Adrenal gland (tissue), 5 donors: ENCODE measurements at regions not wholly inside any gene's neighbourhood (a gene's known extent, or its start where the extent isn't known, plus 50 kb on each side); places are given as distances from the start of the nearest gene placed in this dataset.

Source experiments
- CTCF ChIP-seq, 6 experiments: fragments of 450-650 bp in 4 of 6; fragments of 200-600 bp in 2 of 6; sonication (generic) in 1 of 6; IDR thresholded peaks; 1 replicate in 5 of 6; 2 replicates in 1 of 6; pipeline versions ENCODE4 v1.5.1 to v1.8.0; 2016 to 2021; ENCODE audit warnings: antibody characterized with exemption in 6 of 6, mild to moderate bottlenecking in 2 of 6, moderate library complexity in 1 of 6
- POLR2A ChIP-seq, 2 donors: fragments of 450-650 bp; IDR thresholded peaks; one replicate each; pipeline ENCODE4 v1.6.1; 2017; ENCODE audit warnings: antibody characterized with exemption in 2 of 2, mild to moderate bottlenecking in 2 of 2, moderate library complexity in 1 of 2
- donor health status: DM: no; HTN: no; CAD: no.

- TF ChIP-seq CTCF (IDR thresholded peaks at IDR 0.05) = no peak
- TF ChIP-seq POLR2A (IDR thresholded peaks at IDR 0.05) = no peak
These were observed 1037.4 kb downstream of the NLGN4Y start for GRCh38 chrY:15561501-15562289.
